ENCODE measurements at regions not wholly inside any gene's neighbourhood (a gene's known extent, or its start where the extent isn't known, plus 50 kb on each side); places are given as distances from the start of the nearest gene placed in this dataset.

DNA sequence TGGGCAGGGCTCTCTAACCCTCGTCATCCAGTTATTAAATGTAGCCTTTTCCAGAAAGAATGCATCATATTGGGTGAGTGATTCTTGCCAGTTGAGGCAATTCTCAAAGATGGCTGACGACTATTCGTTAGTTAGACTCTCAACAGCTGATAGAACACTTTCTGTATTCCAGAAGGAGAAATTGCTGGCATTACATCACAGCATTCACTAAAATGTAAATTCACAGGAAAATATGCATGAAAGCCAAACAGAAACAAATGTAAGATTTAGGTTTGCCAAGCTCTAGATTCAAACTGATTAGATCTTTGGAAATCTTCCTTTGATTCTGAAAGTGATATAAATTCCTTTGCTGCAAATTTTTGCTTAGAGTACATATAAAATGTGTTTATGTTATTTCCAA lies 1501.0 kb downstream of the SI start:
- Histone ChIP-seq H3K9me3 (ENCODE audit: control insufficient read depth, insufficient read depth, low read depth, low read length) (no peaks in the 10 kb centered on the region), H3K9ac (ENCODE audit: insufficient read depth, low read length) (no peak overlapping the region), H3K4me3 (replicated peaks in 1 of 4; ENCODE audit: control extremely low read depth in 1 of 4, insufficient read depth in 1 of 4, low read depth in 3 of 4, low read length in 4 of 4) (no peak overlapping the region), H3K36me3 (ENCODE audit: control insufficient read depth, insufficient read depth, low read length) (no peaks in the 10 kb centered on the region), H2AFZ (ENCODE audit: low read length) (no peak overlapping the region), H3K27me3 (ENCODE audit: control insufficient read depth, insufficient read depth, low read length) (no peaks in the 10 kb centered on the region), H4K20me1 (ENCODE audit: control insufficient read depth, extremely low read depth, insufficient read depth, low read length) (no peaks in the 10 kb centered on the region), H3K79me2 (ENCODE audit: control insufficient read depth, insufficient read depth, low read length) (no peaks in the 10 kb centered on the region), H3K4me1 (ENCODE audit: control insufficient read depth, extremely low read depth, insufficient read depth, low read length) (no peaks in the 10 kb centered on the region), H3K4me2 (ENCODE audit: extremely low read depth, insufficient read depth, low read length) (no peak overlapping the region), H3K27ac (ENCODE audit: insufficient read depth, low read length) (no peak overlapping the region)
- DNase-seq (ENCODE audit: low read depth in 2 of 2), result no peak
- no peak for TF ChIP-seq EZH2 (IDR thresholded peaks at IDR 0.05; ENCODE audit: low read length, missing control alignments)
- TF ChIP-seq, protein P1, sequence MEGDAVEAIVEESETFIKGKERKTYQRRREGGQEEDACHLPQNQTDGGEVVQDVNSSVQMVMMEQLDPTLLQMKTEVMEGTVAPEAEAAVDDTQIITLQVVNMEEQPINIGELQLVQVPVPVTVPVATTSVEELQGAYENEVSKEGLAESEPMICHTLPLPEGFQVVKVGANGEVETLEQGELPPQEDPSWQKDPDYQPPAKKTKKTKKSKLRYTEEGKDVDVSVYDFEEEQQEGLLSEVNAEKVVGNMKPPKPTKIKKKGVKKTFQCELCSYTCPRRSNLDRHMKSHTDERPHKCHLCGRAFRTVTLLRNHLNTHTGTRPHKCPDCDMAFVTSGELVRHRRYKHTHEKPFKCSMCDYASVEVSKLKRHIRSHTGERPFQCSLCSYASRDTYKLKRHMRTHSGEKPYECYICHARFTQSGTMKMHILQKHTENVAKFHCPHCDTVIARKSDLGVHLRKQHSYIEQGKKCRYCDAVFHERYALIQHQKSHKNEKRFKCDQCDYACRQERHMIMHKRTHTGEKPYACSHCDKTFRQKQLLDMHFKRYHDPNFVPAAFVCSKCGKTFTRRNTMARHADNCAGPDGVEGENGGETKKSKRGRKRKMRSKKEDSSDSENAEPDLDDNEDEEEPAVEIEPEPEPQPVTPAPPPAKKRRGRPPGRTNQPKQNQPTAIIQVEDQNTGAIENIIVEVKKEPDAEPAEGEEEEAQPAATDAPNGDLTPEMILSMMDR (conservative IDR thresholded peaks at IDR 0.05 in 1 of 2, IDR thresholded peaks at IDR 0.05 in 1 of 2; ENCODE audit: low read depth in 1 of 2, low read length in 2 of 2), result no peak

DNA sequence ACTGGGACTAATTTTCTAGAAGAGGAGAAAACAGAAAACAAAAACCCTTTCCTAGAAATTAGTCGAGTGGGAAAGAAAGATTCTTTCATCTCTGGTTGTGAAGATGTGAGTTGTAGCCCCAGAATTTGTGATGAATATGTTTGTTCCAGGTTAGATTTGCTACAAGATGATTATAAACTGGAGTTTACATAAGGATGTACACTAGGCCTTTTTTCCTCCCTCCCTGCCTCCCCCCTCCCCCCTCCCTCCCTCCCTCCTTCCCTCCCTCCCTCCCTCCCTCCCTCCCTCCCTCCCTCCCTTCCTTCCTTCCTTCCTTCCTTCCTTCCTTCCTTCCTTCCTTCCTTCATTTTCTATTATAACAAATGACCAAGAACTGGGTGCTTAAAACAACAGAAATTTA lies 1502.0 kb downstream of the SI start:
- Histone ChIP-seq H3K9ac (ENCODE audit: insufficient read depth, low read length) (no peak overlapping the region), H3K27me3 (ENCODE audit: control insufficient read depth, insufficient read depth, low read length) (no peaks in the 10 kb centered on the region), H3K9me3 (ENCODE audit: control insufficient read depth, insufficient read depth, low read depth, low read length) (no peaks in the 10 kb centered on the region), H3K4me1 (ENCODE audit: control insufficient read depth, extremely low read depth, insufficient read depth, low read length) (no peaks in the 10 kb centered on the region), H3K4me2 (ENCODE audit: extremely low read depth, insufficient read depth, low read length) (no peak overlapping the region), H3K36me3 (ENCODE audit: control insufficient read depth, insufficient read depth, low read length) (no peaks in the 10 kb centered on the region), H4K20me1 (ENCODE audit: control insufficient read depth, extremely low read depth, insufficient read depth, low read length) (no peaks in the 10 kb centered on the region), H3K79me2 (ENCODE audit: control insufficient read depth, insufficient read depth, low read length) (no peaks in the 10 kb centered on the region), H2AFZ (ENCODE audit: low read length) (no peak overlapping the region), H3K4me3 (replicated peaks in 1 of 4; ENCODE audit: control extremely low read depth in 1 of 4, insufficient read depth in 1 of 4, low read depth in 3 of 4, low read length in 4 of 4) (no peak overlapping the region), H3K27ac (ENCODE audit: insufficient read depth, low read length) (no peak overlapping the region)
- TF ChIP-seq, protein P1 (conservative IDR thresholded peaks at IDR 0.05 in 1 of 2, IDR thresholded peaks at IDR 0.05 in 1 of 2; ENCODE audit: low read depth in 1 of 2, low read length in 2 of 2), result no peak
- TF ChIP-seq EZH2 (IDR thresholded peaks at IDR 0.05; ENCODE audit: low read length, missing control alignments), result no peak
- DNase-seq (ENCODE audit: low read depth in 2 of 2), result no peak

DNA sequence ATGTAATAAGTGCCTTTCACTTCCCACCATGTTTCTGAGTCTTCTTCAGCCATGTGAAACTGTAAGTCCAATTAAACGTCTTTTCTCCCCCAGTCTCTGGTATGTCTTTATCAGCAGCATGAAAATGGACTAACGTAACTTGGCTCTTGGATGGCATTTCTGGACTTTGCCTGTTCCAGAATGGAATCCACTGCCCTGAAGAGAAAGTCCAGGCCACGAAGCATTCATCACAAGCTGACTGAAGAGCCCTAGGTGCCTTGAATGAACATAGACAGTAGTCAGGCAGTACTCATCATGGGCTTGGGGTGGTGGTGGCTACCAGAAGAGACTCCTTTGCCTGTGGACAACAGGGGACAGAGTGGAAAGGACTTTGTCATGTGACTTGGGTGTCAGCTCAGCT lies 1505.0 kb downstream of the SI start:
- Histone ChIP-seq H3K4me3 (replicated peaks in 1 of 4; ENCODE audit: control extremely low read depth in 1 of 4, insufficient read depth in 1 of 4, low read depth in 3 of 4, low read length in 4 of 4) (no peak overlapping the region), H4K20me1 (ENCODE audit: control insufficient read depth, extremely low read depth, insufficient read depth, low read length) (no peaks in the 10 kb centered on the region), H3K27ac (ENCODE audit: insufficient read depth, low read length) (no peak overlapping the region), H3K36me3 (ENCODE audit: control insufficient read depth, insufficient read depth, low read length) (no peaks in the 10 kb centered on the region), H3K27me3 (ENCODE audit: control insufficient read depth, insufficient read depth, low read length) (no peaks in the 10 kb centered on the region), H3K9ac (ENCODE audit: insufficient read depth, low read length) (no peak overlapping the region), H3K9me3 (ENCODE audit: control insufficient read depth, insufficient read depth, low read depth, low read length) (no peaks in the 10 kb centered on the region), H3K79me2 (ENCODE audit: control insufficient read depth, insufficient read depth, low read length) (no peaks in the 10 kb centered on the region), H3K4me1 (ENCODE audit: control insufficient read depth, extremely low read depth, insufficient read depth, low read length) (no peaks in the 10 kb centered on the region), H3K4me2 (ENCODE audit: extremely low read depth, insufficient read depth, low read length) (no peak overlapping the region), H2AFZ (ENCODE audit: low read length) (no peak overlapping the region)
- DNase-seq (ENCODE audit: low read depth in 2 of 2), result no peak
- TF ChIP-seq EZH2 (IDR thresholded peaks at IDR 0.05; ENCODE audit: low read length, missing control alignments), result no peak
- TF ChIP-seq, protein P1 (conservative IDR thresholded peaks at IDR 0.05 in 1 of 2, IDR thresholded peaks at IDR 0.05 in 1 of 2; ENCODE audit: low read depth in 1 of 2, low read length in 2 of 2), result no peak
